NCI-H524 treated with DMSO at 0.1 percent for 48 hours (cell line): ENCODE measurements at regions not wholly inside any gene's neighbourhood (a gene's known extent, or its start where the extent isn't known, plus 50 kb on each side); places are given as distances from the start of the nearest gene placed in this dataset.
A peak's percentile ranks its signal among the peaks of the same experiment; 100 is the strongest.

Experiments used
- DNase-seq: peaks from one replicate; lab custom pipeline; 2025; lab: John Stamatoyannopoulos, UW

DNA sequence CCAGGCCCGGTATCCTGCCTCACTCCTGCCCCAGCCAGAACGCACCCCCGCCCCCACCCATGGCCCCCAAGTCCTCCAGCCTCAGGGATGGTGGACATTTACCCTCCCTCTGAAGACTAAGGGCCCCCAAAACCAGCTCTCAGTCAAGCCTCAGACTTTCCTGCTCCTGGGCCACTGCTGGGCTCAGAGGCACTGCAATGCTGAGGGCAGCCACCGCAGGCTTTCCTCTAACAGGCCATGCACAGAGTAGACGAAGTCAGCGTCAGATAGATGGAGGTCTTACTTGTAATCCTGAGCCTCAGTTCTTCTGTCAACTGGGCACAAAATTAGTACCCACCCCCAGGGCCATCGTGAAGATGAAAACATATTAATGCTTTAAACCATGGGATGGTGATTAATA is 92.6 kb downstream of the TTC32 start:
- no peak for DNase-seq

DNA sequence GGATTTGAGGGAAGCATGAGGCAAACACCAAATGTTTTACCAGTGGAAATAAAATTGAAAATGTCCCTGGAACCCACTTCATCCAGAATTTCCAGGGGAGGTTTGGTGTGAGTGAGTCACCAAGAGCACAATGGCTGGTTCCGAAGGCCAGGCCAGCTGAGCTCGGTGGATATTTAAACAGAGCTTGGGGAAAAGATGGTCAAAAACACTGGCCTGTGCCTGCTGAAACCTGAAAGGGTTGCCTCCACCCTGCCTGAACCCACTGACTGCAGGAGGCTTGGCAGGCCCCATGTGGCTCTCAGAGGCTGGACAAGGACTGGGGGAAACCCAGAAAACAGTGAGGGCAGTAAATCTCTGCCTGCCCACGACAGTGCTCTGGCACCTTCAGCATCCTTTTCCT is 93.9 kb downstream of the TTC32 start:
- DNase-seq, result no peak

DNA sequence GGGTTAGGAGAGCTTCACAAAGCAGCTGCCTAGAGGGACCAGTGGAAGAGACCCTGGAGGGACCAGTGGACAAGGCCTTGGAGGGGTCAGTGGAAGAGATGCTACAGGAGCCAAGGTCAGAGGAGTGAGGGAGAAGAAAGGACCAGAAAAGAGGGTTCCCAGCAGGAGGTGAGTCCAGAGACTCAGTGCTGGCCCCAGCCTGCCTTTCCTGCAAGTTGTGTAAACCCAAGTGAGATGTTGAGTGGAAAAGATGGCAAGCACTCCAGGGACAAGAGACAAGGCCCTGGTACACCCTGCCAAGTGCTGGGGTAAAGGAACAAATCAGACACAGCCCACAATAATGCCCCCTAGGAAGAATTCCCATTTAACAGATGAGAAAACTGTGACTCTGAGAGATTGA is 94.4 kb downstream of the TTC32 start:
- no peak for DNase-seq

DNA sequence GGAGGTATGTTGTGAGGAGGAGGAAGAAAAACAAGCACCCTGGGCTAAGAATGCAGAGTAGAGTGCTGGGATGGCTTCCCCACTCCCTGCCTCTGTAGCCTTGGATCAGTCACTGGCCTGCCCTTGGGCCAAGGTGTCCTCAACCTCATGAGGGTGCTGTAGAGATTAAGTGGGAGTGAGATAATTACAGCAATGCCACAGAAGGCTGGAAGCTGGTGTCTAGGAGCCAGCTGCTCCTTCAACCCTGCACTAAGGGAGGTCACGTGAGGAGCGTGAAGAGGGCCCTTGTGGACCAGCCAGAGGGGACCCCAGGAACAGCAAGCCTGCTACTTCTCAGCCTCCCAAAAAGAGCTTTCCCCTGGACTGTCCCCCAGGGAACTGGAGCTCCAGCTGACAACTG is 95.2 kb downstream of the TTC32 start:
- DNase-seq, result peak; percentile 58

DNA sequence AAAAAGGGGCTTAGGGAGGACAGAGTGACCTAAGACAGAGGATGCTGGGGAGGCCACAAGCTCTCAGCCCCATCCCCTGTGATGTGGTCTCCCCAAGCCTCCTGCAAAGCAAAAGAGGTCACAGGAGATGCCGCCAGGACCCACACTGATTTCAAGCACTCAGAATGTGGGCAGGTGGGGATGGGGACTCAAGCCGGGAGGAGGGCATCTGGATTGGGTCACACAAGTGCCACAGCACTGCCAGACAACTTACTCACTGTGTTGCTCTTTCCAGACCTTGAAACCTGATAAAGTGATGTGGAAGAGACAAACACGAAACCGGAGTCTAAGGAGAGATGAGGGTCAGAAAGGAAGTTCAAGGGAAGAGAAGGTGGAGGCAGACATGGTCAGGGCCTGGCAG is 95.7 kb downstream of the TTC32 start:
- DNase-seq, result no peak

DNA sequence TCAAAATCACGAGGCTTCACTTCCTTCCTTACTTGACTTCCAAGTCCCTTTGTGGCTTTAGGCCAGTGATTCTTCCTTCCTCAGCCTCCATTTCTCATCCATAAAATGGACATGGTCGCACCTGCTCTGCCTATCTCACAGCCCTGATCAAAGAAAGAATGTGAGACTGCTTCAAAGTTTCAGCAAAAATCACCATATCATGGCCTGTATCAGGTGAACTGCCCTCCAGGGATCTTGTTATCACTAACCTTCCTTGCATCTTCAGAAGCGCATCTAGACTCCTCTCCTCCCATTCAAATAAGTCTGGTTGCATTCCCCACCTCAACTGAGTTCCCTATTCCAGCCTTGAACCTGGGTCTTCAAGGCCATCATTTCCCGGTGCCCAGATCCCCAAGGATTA is 96.5 kb downstream of the TTC32 start:
- DNase-seq, result no peak

DNA sequence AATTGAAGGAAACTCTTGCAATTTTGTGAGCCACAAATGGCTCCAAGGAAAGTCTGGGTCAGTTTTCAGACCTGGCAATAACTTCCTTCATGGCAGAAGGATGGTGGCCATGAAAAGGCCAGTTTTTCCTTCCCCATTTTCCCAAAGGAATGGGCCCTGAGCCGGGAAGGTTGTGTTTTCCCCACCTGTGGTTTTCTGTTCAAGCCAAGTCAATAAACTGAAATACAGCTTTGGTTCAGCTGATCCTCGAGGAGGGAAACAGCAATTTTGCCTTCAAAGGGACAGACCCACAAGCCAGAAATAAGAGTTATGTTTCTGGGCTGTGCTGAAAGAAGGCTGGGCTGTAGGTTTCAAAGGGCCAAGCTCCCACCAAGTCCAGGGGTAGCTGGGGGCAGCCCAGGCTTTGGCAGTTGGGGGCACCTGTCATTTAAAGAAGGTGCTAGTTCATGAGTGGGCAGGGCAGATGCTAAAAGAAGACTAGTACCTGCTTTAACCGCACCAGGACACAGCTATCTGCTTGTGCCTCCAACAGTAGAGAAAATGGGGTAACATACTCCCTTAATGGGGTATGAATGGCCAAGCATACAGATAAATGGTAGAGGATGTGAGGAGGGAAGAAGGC is 97.0 kb downstream of the TTC32 start:
- DNase-seq, result no peak

DNA sequence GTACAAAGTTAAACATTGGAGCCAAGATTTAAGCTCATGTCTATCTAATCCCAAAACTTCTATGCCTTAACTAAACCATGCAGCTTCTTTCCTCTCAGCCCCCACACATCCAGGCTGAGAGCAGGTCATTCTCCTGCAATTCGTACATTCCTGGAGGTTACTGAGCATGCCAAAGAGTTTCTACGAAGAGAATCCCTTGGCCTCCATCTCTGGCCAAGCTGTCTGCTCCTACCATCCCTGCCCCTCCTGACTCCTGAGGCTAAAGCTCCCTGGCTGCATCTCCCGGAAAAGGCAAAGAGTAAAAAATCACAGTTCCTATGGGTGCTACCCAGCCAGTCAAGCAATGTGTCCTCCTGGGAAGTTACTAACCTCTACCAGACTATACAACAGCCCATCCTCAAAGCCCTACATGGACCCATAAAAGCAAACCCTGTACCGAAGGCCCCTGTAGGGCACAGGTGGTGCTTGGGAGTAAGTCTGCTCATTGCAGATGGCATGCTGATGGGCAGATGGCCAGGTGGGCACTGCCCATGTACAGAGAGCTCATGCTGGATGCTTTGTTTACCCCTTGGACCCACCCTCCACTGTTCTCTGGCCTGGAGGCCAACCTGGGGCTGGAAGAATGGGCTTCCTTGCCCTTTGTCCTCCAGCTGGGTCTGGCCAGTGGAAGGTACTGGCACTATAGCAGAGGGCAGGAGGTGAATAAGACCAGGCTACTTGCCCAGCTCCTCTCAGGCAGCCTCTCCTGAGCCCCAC is 99.5 kb downstream of the TTC32 start:
- no peak for DNase-seq

DNA sequence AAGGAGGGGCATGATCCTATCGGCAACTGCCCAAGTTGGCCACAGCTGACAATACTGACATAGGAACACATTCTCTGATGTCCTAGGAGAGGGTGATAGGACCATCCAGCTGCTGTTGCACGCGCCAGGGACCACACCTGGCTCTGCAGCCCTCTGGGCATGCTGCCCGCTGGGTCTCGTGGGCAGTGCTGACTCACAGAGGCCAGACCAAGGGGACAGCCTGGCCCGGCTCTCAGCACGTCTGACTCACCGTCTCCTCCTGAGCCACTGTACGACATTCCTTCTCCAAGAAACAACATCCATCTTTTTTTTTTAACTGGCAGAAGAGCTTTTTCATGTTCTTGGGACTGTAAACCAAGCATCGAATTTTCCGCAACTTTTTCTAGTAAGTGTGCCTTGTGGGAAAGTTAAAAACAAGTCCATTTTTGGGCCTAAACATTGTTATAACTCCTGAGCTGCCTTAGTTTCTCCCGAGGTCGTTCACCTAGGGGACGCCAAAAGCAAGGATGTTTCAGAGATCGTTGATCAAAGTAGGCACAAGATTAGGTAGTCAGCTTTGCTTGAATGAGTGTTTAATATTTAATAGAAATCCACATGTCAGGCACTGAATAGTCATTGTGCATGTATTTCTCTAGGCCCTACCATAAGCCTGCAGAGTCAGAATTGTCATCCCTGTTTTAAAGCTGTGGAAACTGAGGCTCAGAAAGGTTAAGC is 100.3 kb downstream of the TTC32 start:
- DNase-seq, result no peak

DNA sequence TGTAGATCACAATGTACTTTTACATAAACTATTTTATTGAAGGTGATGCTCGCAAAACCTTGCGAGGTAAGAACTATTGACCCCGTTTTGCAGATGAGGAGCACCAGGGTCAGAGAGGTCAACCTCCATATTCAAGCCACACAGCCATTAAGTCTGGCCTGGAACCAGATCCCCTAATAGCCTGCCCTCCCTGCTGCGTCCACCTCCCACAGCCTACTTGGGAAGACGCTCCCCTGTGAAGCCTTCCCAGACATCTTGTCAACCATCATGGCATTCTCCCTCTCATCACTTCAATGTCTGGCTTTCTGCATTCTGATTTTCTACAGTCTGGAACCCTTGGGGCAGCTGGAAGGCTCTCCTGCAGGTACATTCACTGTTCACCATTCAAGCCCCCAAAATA is 101.0 kb downstream of the TTC32 start:
- DNase-seq, result no peak

DNA sequence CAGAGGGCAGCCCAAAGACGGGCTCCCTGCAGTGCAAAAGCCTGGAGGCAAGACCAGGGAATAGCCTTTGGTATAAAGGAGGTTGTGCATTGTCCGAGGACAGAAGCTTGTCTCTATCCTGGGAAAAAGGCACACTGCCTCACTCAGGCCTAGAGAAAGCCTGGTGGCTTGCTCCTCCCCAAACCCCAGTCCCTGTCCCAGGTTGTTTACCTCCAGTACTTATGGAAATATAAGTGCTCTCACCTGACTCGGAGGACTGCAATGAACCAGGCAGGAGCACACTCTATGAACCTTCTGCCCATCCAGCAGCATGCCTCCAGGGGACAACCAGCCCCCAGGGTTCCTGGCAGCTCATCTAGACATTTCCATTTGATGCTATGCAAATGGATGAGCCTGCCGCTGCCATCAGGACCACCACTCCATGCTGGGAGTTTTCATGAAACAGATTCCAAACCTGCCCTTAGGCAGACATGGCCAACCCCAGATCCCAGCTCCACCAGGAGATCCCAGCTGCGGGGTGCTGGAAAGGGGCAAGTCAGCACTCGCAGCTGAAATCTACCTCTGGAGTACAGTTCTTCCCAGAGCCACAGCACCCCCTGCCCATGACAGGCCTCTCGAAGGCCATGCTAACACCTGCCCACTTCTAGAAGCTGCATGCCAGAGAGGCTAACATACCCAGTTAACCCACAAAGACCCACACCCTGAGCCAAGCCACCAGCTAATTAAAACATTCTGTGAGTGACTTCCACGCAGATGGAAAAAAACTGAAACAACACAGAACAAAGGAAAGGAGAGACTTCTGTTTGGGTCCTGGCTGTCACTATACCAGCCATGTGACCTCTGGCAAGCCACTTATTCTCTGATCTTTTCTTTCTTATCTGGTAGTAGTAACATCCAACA is 101.7 kb downstream of the TTC32 start:
- no peak for DNase-seq

DNA sequence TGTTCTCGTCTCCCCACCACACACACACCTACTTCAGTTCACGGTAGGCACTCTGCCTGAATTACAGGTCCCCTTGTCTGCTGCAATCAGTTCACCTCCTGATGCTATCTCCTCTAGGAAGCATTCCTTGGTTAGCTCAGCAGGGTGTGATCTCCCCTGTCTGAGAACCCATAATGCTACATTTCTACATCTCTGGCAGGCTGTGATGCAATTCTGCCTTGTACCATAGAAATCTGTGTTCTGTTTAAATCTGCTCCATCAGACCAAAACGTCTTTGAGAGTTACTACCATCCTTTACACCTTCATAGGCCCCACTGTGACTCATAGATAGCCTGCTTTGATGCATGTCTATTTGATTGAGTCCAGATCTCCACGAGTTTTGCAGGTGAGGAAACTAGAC is 103.9 kb downstream of the TTC32 start:
- DNase-seq, result no peak

DNA sequence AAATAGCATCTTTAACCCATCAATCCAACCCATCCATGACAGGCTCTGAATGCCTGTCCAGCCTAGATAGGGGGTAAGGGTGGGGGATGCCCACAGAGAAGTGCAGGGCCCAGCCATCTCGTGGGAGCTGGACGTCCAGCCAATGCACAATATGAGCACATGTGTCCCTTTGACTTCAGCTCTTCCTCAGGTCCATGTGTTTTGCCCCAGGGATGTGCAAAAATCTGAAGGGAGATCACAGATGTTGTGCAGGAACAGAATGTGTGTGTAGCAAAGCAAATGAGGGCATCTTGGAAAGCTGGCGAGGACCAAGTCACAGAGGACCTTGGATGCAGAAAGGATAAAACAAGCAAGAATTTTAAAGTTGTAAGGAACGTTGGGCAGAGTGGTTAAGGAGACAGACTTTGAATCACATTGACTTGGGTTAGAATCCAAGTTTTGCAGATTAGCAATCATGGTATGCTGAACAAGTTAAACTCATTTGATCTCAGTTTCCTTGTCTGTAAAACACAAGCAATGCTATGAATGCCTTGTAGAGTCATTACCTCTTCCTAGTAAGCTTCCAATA is 104.5 kb downstream of the TTC32 start:
- no peak for DNase-seq

DNA sequence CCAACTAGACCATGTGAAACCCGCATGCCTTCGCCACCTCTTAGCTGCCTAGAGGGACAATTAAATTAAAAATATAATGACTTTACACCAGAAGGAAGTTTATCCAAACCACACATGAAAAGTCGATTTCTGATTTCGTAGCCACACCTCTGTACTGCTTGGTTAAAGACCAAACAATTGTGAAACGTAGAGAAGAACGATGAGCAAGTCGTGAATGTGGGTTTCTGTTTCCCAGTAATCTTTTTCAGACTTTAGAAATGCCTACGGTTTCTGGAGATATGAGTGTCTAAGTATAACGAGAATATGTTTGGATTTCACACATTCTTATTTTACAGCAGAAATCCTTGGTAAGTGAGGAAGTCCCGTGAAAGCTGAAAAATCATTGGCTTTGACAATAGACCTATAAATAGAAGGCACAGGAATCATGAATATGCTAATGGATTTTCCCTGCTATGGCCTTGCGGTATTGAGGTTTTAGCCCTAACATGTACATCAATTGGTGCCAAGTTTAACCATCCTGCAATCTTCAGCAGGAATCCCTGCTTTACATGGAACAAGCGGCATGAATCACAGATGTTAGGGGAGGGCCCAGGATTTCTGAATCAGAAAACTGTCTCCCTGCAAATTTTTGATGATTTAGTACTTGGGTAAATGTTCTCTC is 105.6 kb downstream of the TTC32 start:
- no peak for DNase-seq

DNA sequence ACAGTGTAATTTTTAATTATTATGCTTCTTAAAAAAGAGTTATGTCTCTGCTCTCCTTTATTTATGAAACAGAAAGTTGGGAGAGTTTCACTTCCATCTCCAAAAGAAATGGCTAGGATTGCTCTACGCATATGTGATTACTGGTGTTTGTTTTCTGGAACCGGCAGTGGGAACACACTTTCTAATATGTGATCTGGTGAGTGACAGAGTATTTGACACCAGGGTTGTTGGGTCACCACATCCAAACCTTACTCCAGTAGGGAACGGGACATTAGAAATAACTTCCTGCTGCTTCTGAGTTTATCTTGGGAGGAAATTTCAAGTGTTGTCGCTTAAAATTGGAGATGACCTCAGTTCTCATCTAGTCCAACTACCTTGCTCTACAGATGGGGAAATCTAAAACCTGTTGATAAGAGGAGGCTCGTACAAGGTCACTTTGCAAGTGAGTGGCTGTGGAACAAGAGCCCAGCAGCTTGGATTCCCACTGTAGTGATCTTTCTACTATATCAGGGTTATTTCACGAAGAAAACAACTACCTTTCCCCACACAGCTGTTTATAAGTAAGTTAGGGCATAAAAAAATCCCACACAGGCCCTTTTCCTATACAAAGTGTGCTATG is 108.5 kb downstream of the TTC32 start:
- DNase-seq, result no peak

DNA sequence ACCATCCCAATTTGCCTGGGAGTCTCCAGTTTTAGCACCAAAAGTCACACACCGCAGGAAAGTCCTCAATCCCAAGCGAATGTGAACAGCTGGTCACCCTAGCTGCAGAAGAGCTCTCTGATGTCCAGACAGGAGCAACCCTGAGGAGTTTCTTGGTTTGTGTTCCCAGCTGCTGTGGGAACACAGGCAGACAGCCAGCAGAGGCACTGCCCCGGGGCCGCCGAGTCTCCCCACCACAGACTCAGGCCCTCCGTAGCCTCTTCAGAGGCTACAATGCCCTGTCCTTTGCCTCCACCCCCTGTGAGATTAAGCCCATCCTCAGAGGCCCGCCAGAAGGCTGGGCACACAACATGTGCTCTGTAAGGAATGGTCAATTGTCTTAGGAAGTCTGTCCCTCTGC is 111.5 kb downstream of the TTC32 start:
- no peak for DNase-seq

DNA sequence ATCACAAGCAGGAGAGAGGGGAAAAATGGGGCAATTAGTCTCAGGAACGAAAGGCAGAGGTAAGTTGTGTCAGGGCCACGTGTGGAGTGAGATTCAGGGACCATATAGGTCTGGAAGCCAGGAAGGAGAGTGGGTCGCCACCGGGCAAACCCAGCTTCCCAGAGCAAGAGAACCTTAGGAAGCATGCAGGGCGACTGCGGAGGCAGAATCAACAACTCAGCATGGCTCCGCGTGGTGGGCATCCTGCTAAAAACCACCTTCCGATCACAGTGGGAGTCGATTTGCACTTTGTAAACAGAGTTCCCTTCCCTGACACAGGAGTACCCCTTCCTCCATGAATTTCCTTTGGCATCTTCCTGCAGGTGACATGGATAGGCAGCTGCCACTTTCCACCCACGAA is 114.6 kb downstream of the TTC32 start:
- DNase-seq, result no peak

DNA sequence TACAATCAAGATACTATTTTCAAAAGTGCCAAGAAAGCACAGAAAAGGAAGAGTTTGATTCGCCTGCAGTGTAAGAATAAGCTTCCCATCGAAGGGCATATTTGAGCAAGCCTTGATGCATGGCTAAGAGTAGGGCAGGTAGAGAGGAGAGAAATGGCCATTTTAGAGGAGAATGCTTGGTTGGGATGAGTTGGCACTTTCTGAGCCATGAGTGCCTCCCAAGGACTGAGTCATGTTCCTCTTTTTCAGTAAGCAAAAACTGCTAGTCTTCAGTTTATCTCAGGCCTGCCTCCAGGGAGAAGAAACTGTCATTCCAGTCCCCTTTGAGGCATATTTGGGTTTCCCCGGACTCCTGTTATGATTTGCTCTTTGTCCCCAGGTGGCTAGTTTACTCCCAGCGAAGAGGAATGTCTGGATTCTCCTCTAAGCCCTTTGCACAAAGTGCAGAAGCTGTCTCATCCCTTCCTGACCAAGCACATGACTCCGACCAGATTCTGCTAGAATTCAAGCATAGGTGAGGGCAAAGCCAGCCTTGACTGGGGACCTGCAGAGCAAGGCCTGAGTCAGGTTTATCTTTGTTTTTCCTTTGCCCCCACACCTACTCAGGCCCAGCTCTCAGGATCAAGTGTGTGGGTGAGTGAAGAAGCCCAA is 115.2 kb downstream of the TTC32 start:
- DNase-seq, result no peak

DNA sequence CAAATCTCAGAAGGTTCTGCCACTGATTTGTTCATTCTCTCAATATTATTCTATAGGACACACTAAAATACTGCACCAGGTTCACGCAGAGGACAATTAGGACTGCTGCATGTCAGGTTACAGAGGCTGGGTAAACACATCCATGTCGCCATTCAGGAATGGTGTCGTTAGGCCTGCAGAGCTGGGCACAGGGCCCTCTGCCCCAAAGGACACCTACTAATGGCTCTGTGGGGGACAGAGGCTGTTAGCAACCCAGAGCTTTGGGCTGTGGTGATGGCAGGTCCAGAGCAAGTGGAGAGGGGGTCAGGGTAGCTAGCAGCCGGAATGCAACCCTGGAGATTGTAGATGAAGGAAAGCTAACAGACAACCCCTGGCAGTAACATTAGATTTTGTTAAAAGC is 115.9 kb downstream of the TTC32 start:
- no peak for DNase-seq

DNA sequence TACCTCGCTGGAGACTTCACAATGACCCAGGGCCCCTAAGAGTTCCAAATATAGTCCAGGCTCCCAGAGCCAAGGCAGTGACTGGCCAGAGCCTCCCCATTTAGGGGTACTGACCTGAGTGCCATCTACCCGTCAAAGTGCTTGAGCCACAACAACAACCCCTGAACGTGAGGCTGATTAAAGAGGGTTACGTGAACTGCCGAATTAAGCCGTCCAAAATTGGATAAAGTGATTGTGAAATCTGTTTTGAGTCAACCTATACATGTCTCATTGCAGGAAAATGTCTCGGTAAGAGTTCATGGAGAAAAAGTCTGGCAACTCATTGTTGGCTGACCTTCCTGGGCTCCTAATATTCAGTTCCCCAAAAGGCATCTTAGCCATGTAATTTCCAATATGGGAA is 116.3 kb downstream of the TTC32 start:
- no peak for DNase-seq

DNA sequence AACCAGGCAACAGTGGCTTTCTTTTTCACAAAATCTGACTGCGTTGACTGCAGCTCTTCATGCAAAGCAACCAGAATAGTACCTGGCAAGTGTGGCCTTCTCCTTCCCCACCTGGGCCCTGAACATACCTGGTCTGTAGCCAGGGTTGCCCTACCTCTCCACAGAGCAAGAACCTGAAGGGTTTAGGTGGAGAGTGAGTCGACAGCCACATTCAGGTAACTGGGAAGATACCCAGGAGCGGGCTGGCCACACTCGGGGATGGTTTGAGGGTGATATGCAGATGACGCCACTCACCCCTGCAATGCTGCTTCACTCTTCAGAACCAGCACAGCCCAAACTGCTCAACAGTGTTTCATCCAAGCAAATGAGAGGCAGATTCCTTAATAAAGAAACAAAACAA is 117.3 kb downstream of the TTC32 start:
- DNase-seq, result no peak
